Bone marrow (tissue), 2 donors: ENCODE measurements at regions not wholly inside any gene's neighbourhood (a gene's known extent, or its start where the extent isn't known, plus 50 kb on each side); places are given as distances from the start of the nearest gene placed in this dataset.
"Not testable (repeated sequence)": the region's sequence is repeated elsewhere in the genome, so short reads cannot be mapped to it uniquely, and the experiment has no call there.

ENCODE experiments used
- DNase-seq, 2 donors: peaks; one replicate each; lab custom pipeline; 2025; lab: John Stamatoyannopoulos, UW

GRCh38 chr12:91733846-91734245, 411.8 kb downstream of the BTG1 start:
- not testable (repeated sequence) for DNase-seq

DNA sequence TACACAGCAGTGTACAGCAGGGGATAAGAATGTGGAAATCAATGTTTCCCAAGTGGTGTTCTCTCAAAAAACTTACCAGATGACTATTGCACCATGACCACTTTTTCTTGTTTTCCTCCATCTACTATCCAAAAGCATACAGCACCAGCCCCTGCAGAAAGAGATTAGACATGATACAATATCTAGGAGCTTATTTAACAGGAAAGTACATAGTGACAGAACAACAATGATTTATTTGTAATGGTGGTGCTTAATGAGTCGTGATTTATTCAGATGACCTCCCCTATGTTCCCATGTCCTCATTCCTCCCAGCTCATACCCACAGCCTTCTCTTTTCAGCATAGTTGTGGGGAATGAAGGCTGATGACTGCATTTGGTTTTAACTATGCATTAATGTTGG, 413.6 kb downstream of the BTG1 start:
- DNase-seq: no peak

GRCh38 chr12:91729543-91729942, 416.1 kb downstream of the BTG1 start:
- no peak for DNase-seq

- no peak for DNase-seq
Measured at GRCh38 chr12:91723191-91723590, 422.5 kb downstream of the BTG1 start.

- no peak for DNase-seq
Measured at GRCh38 chr12:91722072-91722471, 423.6 kb downstream of the BTG1 start.

GRCh38 chr12:91721023-91721422, 424.6 kb downstream of the BTG1 start:
- no peak for DNase-seq

GRCh38 chr12:91718326-91718725, 427.3 kb downstream of the BTG1 start:
- DNase-seq: no peak

GRCh38 chr12:91717804-91718203, 427.8 kb downstream of the BTG1 start:
- no peak for DNase-seq

GRCh38 chr12:91711925-91712324, 433.7 kb downstream of the BTG1 start:
- not testable (repeated sequence) for DNase-seq

- DNase-seq: no peak
Measured at GRCh38 chr12:91706466-91706865, 439.2 kb downstream of the BTG1 start.

DNA sequence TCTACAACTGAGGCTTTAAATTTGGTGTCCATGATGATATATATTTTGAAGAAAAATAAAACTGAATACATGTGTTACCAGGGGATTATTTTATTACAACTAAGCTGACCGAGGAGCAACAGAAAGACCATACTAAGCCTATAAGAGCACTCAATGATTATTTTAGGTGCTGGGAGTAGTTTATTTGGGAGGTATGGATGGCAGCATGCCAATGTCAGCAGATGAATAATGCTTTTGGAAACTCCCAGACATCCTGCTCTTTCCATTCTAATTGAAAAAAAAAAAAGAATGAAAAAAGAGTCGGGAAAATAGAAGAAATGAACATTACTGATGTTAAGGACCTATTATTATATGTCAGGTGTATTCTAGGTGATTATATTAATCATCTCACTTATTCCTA, 441.2 kb downstream of the BTG1 start:
- no peak for DNase-seq

GRCh38 chr12:91703491-91704283, 442.0 kb downstream of the BTG1 start:
- DNase-seq: no peak

DNA sequence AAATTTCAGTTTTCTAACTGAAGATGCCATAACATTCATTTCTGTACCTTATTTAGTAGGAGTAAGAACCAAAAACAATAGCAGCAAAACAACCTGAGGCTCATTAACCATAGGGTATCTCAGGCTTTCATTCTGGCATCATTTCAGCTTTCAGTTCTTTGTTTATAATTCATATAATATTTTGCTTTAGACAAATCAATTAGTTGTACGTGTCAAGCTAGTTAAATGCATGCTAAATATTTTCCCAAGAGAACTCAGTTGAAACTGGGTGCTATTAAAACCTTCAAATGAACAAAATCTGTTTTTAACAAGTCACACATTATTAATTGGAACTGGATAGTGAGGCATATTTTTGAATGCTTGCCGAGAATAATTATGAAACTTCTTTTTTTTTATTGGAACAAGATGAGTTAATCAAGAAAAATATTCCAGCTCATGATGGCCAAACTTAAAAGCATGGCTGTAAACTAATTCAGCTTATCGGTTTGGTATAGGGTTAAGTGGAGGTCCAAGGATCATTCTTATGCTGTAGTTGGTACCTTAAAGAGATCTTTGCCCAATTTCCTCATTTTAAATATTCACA, 442.7 kb downstream of the BTG1 start:
- DNase-seq: no peak

DNA sequence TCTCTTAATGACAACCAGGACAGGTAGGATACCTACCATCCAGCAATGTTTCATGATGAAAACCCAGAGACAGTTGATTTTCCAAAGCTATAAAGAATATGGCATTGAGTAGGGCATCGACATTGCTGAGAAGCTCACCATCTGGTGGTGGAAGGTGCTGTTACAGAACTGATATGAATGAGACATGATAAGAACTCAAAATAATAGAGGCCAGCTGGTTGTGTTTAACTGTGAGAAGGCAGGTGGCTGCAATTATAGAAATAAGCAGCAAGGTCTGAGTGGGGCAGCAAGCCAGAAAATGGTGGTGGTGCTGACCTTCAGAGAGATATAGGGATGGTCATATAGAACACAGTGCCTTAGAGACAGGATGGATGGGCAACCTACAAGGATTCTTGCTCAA, 449.7 kb downstream of the BTG1 start:
- DNase-seq: no peak

GRCh38 chr12:91695406-91695805, 450.2 kb downstream of the BTG1 start:
- DNase-seq: not testable (repeated sequence)

- no peak for DNase-seq
Measured at GRCh38 chr12:91690531-91690930, 455.1 kb downstream of the BTG1 start.

- DNase-seq: no peak
Measured at GRCh38 chr12:91687052-91688017, 458.3 kb downstream of the BTG1 start.

GRCh38 chr12:91685917-91686316, 459.7 kb downstream of the BTG1 start:
- DNase-seq: no peak

DNA sequence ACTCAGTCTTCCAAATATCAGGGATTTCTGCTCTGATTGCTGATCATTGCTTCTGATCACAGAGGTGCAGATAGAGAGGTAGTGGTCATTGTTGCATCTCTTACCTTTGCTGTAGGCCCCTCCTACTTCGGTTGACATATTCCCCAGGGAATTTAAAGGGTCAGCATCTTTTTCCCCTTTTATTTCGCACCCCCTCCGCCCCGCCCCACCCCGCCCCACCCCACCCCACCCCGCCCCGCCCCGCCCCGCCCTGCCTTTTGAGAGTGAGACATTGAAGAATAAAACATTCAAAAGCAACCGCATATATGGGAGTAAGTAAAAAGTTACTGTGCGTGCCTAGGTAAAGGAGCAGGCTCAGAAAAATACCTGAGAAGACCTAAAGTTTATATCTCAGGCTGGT, 463.9 kb downstream of the BTG1 start:
- no peak for DNase-seq

DNA sequence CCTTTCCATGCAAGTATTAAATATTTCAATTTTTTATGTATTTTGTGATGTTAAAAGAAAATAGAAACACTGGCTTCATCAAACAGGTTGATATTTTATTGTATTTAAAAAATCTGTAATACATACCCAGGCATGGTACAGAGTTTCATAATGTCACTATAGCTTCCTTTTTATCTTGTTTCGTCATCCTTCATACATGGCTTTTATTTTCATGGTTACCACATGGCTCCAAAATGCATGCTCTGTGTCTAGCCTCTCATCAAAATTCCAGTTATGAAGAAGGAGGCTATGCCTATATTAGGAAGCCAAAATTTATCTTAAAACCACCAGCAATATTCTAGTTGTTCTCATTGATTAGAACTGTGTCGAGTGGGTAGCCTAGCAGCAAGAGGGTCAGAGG, 464.8 kb downstream of the BTG1 start:
- DNase-seq: no peak

DNA sequence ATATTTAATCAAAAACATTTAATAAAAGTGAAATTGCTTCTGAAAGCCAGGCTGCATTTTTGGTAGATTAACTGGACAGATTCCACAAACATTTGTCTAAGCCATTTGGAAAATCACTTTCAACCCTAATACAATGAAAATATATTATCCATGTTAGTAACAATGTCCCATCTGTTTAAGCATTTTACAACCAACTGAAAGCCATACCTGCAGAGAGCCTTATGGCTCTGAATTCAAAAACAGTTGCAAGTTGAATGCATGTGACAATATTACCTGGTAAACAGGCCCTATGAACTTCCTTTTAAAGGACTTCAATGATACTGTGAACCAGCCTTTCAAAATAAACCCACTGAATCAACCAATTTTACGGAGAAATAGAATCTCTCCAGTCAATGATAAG, 468.1 kb downstream of the BTG1 start:
- no peak for DNase-seq

- DNase-seq: no peak
Measured at GRCh38 chr12:91675401-91675800, 470.2 kb downstream of the BTG1 start.

- no peak for DNase-seq
Measured at GRCh38 chr12:91672130-91672529, 473.5 kb downstream of the BTG1 start.
